Esophagus muscularis mucosa (tissue), 4 donors: ENCODE measurements at regions not wholly inside any gene's neighbourhood (a gene's known extent, or its start where the extent isn't known, plus 50 kb on each side); places are given as distances from the start of the nearest gene placed in this dataset.

ENCODE experiments used
- CTCF ChIP-seq, 3 experiments: fragments of 200-600 bp in 2 of 3; fragments of 450-650 bp in 1 of 3; sonication (generic) in 2 of 3; IDR thresholded peaks; one replicate each; pipeline ENCODE4 v1.5.1; 2017 to 2019; ENCODE audit warnings: antibody characterized with exemption in 3 of 3, mild to moderate bottlenecking in 2 of 3, moderate library complexity in 1 of 3
- EP300 ChIP-seq: sonication (generic); formaldehyde crosslinking; IDR thresholded peaks from one replicate; pipeline ENCODE4 v1.6.1; 2017; ENCODE audit warnings: antibody characterized with exemption
- POLR2AphosphoS5 ChIP-seq, 2 donors: sonication (generic); formaldehyde crosslinking; IDR thresholded peaks; one replicate each; pipeline ENCODE4 v1.6.1; 2017; ENCODE audit warnings: antibody characterized with exemption in 2 of 2

- TF ChIP-seq CTCF (IDR thresholded peaks at IDR 0.05) (no peak), POLR2AphosphoS5 (IDR thresholded peaks at IDR 0.05) (no peak), EP300 (no peak)
Measured at GRCh38 chr12:115163710-115164109, 479.7 kb upstream of the TBX3 start.
